ENCODE measurements at regions not wholly inside any gene's neighbourhood (a gene's known extent, or its start where the extent isn't known, plus 50 kb on each side); places are given as distances from the start of the nearest gene placed in this dataset.
A peak's percentile ranks its signal among the peaks of the same experiment; 100 is the strongest.

DNA sequence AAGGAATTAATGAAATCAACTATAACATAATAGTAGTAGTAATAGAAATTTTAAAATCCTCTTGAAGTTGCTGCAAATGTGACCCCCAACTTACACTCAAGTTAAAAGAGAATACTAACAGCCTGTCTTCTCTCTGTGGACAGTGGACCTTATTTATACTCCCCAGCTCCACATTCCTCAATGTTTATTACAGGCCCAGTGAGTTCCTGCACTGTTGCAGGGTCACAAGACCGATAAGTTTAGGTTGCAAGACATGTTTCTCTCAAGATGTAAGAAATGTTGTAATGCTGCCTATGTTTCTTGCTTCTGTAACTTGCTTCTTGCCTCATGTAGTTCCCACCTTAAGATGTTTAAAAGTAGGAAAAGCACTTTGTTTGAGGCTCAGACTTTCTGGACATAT lies 888.1 kb downstream of the PDCD6IP start:
- no peak overlapping the region for H3K4me3 ChIP-seq (ENCODE audit: low read length)
- DNase-seq (ENCODE audit: low read depth): no peak
- TF ChIP-seq, protein P1, sequence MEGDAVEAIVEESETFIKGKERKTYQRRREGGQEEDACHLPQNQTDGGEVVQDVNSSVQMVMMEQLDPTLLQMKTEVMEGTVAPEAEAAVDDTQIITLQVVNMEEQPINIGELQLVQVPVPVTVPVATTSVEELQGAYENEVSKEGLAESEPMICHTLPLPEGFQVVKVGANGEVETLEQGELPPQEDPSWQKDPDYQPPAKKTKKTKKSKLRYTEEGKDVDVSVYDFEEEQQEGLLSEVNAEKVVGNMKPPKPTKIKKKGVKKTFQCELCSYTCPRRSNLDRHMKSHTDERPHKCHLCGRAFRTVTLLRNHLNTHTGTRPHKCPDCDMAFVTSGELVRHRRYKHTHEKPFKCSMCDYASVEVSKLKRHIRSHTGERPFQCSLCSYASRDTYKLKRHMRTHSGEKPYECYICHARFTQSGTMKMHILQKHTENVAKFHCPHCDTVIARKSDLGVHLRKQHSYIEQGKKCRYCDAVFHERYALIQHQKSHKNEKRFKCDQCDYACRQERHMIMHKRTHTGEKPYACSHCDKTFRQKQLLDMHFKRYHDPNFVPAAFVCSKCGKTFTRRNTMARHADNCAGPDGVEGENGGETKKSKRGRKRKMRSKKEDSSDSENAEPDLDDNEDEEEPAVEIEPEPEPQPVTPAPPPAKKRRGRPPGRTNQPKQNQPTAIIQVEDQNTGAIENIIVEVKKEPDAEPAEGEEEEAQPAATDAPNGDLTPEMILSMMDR (IDR thresholded peaks at IDR 0.05; ENCODE audit: insufficient read depth, low read depth, low read length, missing control alignments): no peak

DNA sequence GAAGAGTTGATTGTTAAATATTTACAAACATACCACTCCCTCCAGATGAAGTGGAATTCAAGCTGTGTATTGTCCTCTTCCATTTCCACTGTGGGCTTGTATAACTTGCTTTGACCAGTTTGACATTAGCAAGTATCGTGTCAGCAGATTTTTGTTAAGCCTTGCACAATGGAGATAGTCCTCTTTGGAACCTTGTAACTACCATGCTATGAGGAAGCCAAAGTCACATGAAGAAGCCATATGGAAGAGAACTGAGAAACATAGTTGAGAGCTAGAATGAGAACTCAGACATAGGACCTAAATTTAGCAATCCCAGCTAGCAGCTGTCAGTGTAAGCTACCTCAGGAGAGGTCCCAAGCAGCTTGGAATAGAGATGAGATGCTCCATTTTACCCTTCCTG lies 889.2 kb downstream of the PDCD6IP start:
- TF ChIP-seq, protein P1 (IDR thresholded peaks at IDR 0.05; ENCODE audit: insufficient read depth, low read depth, low read length, missing control alignments): no peak

DNA sequence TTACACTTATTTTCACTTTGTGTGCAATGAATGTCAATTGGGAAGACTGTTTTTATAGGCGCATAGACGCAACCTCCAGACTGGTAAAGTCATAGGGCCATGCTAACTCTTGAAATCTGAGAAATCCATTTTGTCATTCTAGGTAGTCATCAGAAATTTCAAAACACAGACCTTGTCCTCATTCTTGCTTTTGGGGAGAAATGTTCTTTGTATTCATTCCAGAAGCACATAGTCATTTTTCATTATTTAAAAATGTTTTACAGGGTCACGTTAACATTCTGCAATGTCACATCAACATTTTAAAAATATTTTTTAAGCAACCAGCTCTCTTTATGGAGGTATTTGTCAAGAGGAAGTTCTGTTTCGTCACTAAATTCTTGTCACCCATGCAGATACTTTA lies 898.4 kb downstream of the PDCD6IP start:
- no peak overlapping the region for H3K4me3 ChIP-seq (ENCODE audit: low read length)
- TF ChIP-seq, protein P1 (IDR thresholded peaks at IDR 0.05; ENCODE audit: insufficient read depth, low read depth, low read length, missing control alignments): no peak
- DNase-seq (ENCODE audit: low read depth): no peak

More for the DNA sequence above, 889.2 kb downstream of the PDCD6IP start:
- no peak overlapping the region for H3K4me3 ChIP-seq (ENCODE audit: low read length)
- no peak for DNase-seq (ENCODE audit: low read depth)

DNA sequence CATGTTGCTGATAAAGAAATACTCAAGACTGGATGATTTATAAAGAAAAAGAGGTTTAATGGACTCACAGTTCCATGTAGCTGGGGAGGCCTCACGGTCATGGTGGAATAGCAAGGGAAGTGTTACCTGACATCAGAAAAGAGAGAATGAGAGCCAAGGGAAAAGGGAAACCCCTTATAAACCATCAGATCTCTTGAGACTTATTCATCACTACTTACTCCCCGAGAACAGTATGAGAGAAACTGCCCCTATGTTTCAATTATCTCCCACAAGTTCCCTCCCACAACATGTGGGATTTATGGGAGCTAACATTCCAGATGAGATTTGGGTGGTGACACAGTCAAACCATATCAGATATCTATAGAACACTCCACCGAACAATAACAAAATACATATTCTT lies 904.6 kb downstream of the PDCD6IP start:
- DNase-seq (ENCODE audit: low read depth): no peak
- H3K4me3 ChIP-seq (ENCODE audit: low read length): no peak overlapping the region
- TF ChIP-seq, protein P1 (IDR thresholded peaks at IDR 0.05; ENCODE audit: insufficient read depth, low read depth, low read length, missing control alignments): no peak

DNA sequence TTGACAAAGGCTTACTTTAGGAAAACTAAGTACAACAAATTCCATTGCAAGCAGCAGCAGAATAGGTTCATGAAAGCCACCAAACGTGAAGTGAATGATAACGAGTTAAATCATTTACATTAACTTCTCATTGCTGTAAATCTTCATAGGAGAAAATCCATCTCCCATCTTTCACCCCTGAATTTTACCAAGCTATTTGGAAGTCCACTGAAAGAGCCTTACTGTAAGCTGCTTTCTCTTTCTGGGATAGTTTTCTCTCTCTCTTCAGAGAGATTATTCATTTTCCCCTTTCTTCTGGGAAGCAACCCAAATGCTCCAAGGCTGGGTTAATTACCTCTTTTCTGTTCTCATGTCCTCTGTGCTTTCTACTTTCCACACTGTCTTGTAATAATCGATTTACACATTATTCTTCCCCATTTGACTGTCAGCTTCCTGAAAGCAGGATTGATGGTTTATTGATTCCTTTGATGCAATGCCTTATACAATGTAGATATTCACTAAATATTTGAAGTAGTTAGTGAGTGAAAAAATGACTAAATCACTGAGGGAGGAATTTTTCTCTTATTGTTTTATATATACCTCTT lies 914.3 kb upstream of the ARPP21 start:
- TF ChIP-seq, protein P1 (IDR thresholded peaks at IDR 0.05; ENCODE audit: insufficient read depth, low read depth, low read length, missing control alignments): no peak
- DNase-seq (ENCODE audit: low read depth): no peak
- H3K4me3 ChIP-seq (ENCODE audit: low read length): no peak overlapping the region

DNA sequence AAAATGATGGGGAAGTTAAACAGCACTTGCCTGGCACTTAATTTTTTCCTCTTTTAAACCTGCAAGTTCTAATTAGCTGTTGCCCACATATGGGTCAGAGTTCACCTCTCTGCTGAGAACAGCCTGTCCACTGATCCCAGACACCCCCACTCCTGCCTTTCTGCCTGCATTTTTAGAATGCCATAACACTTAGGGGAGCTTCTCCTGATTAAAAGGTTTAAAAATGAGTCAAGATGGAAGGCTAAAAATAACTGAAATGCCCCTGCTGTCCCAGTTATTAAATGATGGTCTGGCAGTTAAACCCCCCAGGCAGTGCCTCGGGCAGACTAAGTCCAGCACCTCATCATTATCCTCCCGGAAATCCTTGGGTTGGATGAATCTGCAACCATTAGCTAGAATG lies 913.6 kb upstream of the ARPP21 start:
- TF ChIP-seq, protein P1 (IDR thresholded peaks at IDR 0.05; ENCODE audit: insufficient read depth, low read depth, low read length, missing control alignments): no peak
- H3K4me3 ChIP-seq (ENCODE audit: low read length): no peak overlapping the region
- DNase-seq (ENCODE audit: low read depth): no peak

DNA sequence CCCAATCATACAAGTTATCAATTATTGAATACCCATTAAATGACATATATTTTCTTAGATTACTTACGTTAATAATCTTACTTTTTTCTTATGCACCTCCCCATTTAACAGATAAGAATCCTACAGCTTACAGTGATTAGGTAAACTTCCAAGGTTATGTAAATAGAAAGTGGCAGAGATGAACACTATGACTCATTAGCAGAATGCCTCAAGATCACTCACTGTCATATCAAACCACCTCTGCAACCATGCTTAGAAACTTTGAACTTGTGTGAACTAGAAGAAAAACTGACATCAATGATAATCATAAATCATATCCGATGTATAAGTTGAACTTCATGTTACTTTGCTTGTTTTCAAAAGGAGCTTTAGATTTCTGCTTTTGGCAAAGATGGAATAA lies 911.6 kb upstream of the ARPP21 start:
- TF ChIP-seq, protein P1 (IDR thresholded peaks at IDR 0.05; ENCODE audit: insufficient read depth, low read depth, low read length, missing control alignments): no peak

More for the DNA sequence above, 911.6 kb upstream of the ARPP21 start:
- H3K4me3 ChIP-seq (ENCODE audit: low read length): no peak overlapping the region
- DNase-seq (ENCODE audit: low read depth): peak; percentile 5
